HT1080 (cell line): ENCODE measurements at regions not wholly inside any gene's neighbourhood (a gene's known extent, or its start where the extent isn't known, plus 50 kb on each side); places are given as distances from the start of the nearest gene placed in this dataset.
"Not testable (repeated sequence)": the region's sequence is repeated elsewhere in the genome, so short reads cannot be mapped to it uniquely, and the experiment has no call there.

Experiments used
- DNase-seq: peaks from one replicate; pipeline ENCODE4 v3.0.0-alpha.2; 2015; ENCODE audit warnings: low read depth

- not testable (repeated sequence) for DNase-seq
Measured at GRCh38 chr2:95765925-95766910, 174.4 kb downstream of the TRIM43 start.

DNA sequence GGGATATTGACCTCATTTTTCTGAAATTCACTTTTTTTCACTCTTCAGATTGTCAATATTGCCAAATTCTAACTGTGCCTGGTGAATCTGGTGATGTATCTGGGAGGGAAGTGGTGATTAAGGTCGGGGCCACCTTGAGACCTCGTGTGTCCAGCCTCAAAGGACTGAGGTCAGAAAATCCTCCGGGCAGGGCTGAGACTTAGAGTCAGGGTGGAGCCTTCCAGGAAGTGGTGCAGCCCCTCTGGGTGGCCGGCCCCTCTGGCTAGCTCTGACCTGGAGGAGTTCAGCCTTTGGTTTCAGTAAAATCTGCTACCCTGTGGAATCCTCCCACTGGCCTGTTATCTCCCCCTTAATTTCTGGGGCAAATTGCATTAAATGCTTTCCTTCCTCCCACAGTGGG lies 175.7 kb downstream of the TRIM43 start:
- DNase-seq: not testable (repeated sequence)

- not testable (repeated sequence) for DNase-seq
Measured at GRCh38 chr2:95767950-95768349, 176.1 kb downstream of the TRIM43 start.

GRCh38 chr2:95769256-95769655 lies 177.5 kb downstream of the TRIM43 start:
- DNase-seq: not testable (repeated sequence)

DNA sequence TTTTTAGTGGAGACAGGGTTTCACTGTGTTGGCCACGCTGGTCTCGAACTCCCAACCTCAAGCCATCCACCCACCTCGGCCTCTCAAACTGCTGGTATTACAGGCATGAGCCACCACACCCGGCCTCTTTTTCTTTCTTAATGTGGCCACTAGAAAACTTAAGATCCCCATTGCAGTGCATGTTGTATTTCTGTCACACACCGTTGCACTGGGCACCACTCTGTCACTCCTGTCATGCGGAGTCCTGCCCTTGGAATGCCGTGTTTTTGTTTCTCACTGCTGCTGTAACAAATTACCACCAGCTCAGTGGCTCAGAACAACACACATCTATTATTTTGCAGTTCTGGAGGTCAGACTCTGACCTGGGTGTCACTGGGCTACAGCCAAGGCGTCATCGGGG lies 178.9 kb downstream of the TRIM43 start:
- not testable (repeated sequence) for DNase-seq

GRCh38 chr2:95774322-95775192 lies 182.8 kb downstream of the TRIM43 start:
- DNase-seq: not testable (repeated sequence)

DNA sequence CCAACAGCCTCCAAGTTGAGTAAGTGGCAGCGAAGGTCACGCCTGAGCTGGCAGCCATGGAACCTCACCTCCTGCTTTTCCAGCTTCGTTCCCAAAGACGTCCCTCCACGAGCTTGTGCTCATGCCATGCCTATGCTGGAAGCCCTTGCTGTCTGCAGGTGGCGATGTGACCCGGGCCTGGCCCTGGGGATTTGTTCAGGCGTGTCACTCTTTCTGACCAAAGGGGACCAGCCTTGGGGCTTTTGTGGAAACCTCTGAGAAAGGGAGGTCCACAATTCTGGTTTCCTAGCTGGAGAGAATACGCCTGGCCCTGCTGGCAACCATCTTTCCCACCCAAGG lies 183.4 kb downstream of the TRIM43 start:
- not testable (repeated sequence) for DNase-seq
